Activated CD4-positive, CD25-positive, alpha-beta regulatory T cell treated with anti-CD3 and anti-CD28 coated beads, Interleukin-2, amount 50 U/mL, for 72 hours (primary cell): ENCODE measurements at regions not wholly inside any gene's neighbourhood (a gene's known extent, or its start where the extent isn't known, plus 50 kb on each side); places are given as distances from the start of the nearest gene placed in this dataset.

Experiments used
- DNase-seq: peaks from one replicate; pipeline ENCODE4 v3.0.0; 2021

GRCh38 chr1:194616835-194617234 lies 1430.4 kb upstream of the B3GALT2 start:
- no peak for DNase-seq

- no peak for DNase-seq
These were observed 1415.8 kb upstream of the B3GALT2 start for GRCh38 chr1:194602184-194602583.

- DNase-seq = no peak
These were observed 1414.3 kb upstream of the B3GALT2 start for GRCh38 chr1:194600716-194601115.

GRCh38 chr1:194598098-194598497 lies 1411.7 kb upstream of the B3GALT2 start:
- DNase-seq = no peak

- no peak for DNase-seq
These were observed 1399.9 kb upstream of the B3GALT2 start for GRCh38 chr1:194586302-194586701.

- DNase-seq = no peak
These were observed 1397.6 kb upstream of the B3GALT2 start for GRCh38 chr1:194584052-194584451.

GRCh38 chr1:194570476-194570875 lies 1384.1 kb upstream of the B3GALT2 start:
- no peak for DNase-seq

GRCh38 chr1:194568610-194569009 lies 1382.2 kb upstream of the B3GALT2 start:
- DNase-seq = no peak

GRCh38 chr1:194548071-194548470 lies 1361.7 kb upstream of the B3GALT2 start:
- no peak for DNase-seq

GRCh38 chr1:194544012-194544411 lies 1357.6 kb upstream of the B3GALT2 start:
- no peak for DNase-seq

GRCh38 chr1:194538453-194538852 lies 1352.0 kb upstream of the B3GALT2 start:
- no peak for DNase-seq

GRCh38 chr1:194537521-194537920 lies 1351.1 kb upstream of the B3GALT2 start:
- DNase-seq = no peak

- no peak for DNase-seq
These were observed 1349.0 kb upstream of the B3GALT2 start for GRCh38 chr1:194535369-194535768.

GRCh38 chr1:194534784-194535183 lies 1348.4 kb upstream of the B3GALT2 start:
- DNase-seq = no peak

GRCh38 chr1:194533641-194534040 lies 1347.2 kb upstream of the B3GALT2 start:
- no peak for DNase-seq

GRCh38 chr1:194517567-194517966 lies 1331.2 kb upstream of the B3GALT2 start:
- no peak for DNase-seq

- no peak for DNase-seq
These were observed 1329.5 kb upstream of the B3GALT2 start for GRCh38 chr1:194515916-194516315.

GRCh38 chr1:194512957-194513356 lies 1326.5 kb upstream of the B3GALT2 start:
- DNase-seq = no peak

GRCh38 chr1:194512345-194512744 lies 1325.9 kb upstream of the B3GALT2 start:
- DNase-seq = no peak

GRCh38 chr1:194503209-194503608 lies 1316.8 kb upstream of the B3GALT2 start:
- no peak for DNase-seq

GRCh38 chr1:194495434-194495833 lies 1309.0 kb upstream of the B3GALT2 start:
- DNase-seq = no peak

- no peak for DNase-seq
These were observed 1300.8 kb upstream of the B3GALT2 start for GRCh38 chr1:194487172-194487571.

GRCh38 chr1:194485432-194485831 lies 1299.0 kb upstream of the B3GALT2 start:
- no peak for DNase-seq

GRCh38 chr1:194478731-194479130 lies 1292.3 kb upstream of the B3GALT2 start:
- DNase-seq = no peak

- no peak for DNase-seq
These were observed 1291.5 kb upstream of the B3GALT2 start for GRCh38 chr1:194477908-194478307.

- DNase-seq = no peak
These were observed 1290.5 kb upstream of the B3GALT2 start for GRCh38 chr1:194476872-194477271.
